PC-9 (cell line): ENCODE measurements at regions not wholly inside any gene's neighbourhood (a gene's known extent, or its start where the extent isn't known, plus 50 kb on each side); places are given as distances from the start of the nearest gene placed in this dataset.

Source experiments
- BruUV-seq: library from RNA; stranded (reverse); fragments of 400-500 nt; replicated peaks from 2 replicates; lab custom pipeline; 2021; lab: Mats Ljungman, UMichigan
- CTCF ChIA-PET: fragments of 300-600 bp; sonication (Branson Sonifier 250); formaldehyde crosslinking; loops from one replicate; lab custom pipeline; 2022; ENCODE audit warnings: antibody characterized with exemption; lab: Charles Lee
- POLR2A ChIA-PET: fragments of 300-600 bp; sonication (Branson Sonifier 250); formaldehyde crosslinking; loops from one replicate; lab custom pipeline; 2022; ENCODE audit warnings: antibody characterized with exemption; ENCODE audit not compliant: unreplicated experiment; lab: Charles Lee
- DNase-seq, 2 experiments: peaks; one replicate each; pipeline versions ENCODE4 v3.0.0 to v3.0.0-alpha.2; 2015 to 2022; ENCODE audit warnings: mixed read lengths in 1 of 2
- H2AFZ ChIP-seq: fragments of 200-600 bp; sonication (generic); 2 replicates; pipeline ENCODE4 v1.8.1; 2017; ENCODE audit warnings: antibody characterized with exemption
- H3F3A ChIP-seq: fragments of 200-600 bp; sonication (generic); 2 replicates; pipeline ENCODE4 v1.8.1; 2017; ENCODE audit warnings: antibody characterized with exemption, mild to moderate bottlenecking, low read depth; ENCODE audit not compliant: insufficient read depth
- H3K27ac ChIP-seq: fragments of 200-600 bp; sonication (generic); 2 replicates; pipeline ENCODE4 v1.6.1; 2016; ENCODE audit warnings: mixed run types
- H3K27me3 ChIP-seq: fragments of 200-600 bp; sonication (generic); 2 replicates; pipeline ENCODE4 v1.6.1; 2016; ENCODE audit warnings: low read depth, mixed run types; ENCODE audit not compliant: insufficient read depth
- H3K36me3 ChIP-seq: fragments of 200-600 bp; sonication (generic); 2 replicates; pipeline ENCODE4 v1.6.1; 2016; ENCODE audit warnings: low read depth, mixed run types
- H3K4me1 ChIP-seq: fragments of 200-600 bp; sonication (generic); replicated peaks from 2 replicates; pipeline ENCODE4 v1.6.1; 2016; ENCODE audit warnings: mixed run types; ENCODE audit not compliant: insufficient read depth
- H3K4me2 ChIP-seq: fragments of 200-600 bp; sonication (generic); 2 replicates; pipeline ENCODE4 v1.6.1; 2017; ENCODE audit warnings: mixed run types
- H3K4me3 ChIP-seq: fragments of 200-600 bp; sonication (generic); 2 replicates; pipeline ENCODE4 v1.6.1; 2016; ENCODE audit warnings: mixed run types
- H3K79me2 ChIP-seq: fragments of 200-600 bp; sonication (generic); 2 replicates; pipeline ENCODE4 v1.6.1; 2017; ENCODE audit warnings: low read depth, mixed run types
- H3K9me2 ChIP-seq: fragments of 200-600 bp; sonication (generic); 2 replicates; pipeline ENCODE4 v1.8.1; 2017; ENCODE audit warnings: mild to moderate bottlenecking; ENCODE audit not compliant: insufficient read depth
- H3K9me3 ChIP-seq: fragments of 200-600 bp; sonication (generic); 2 replicates; pipeline ENCODE4 v1.8.1; 2016; ENCODE audit warnings: low read depth; ENCODE audit not compliant: insufficient read depth
- H4K20me1 ChIP-seq: fragments of 200-600 bp; sonication (generic); 2 replicates; pipeline ENCODE4 v1.8.1; 2017; ENCODE audit not compliant: insufficient read depth
- CTCF ChIP-seq: fragments of 200-600 bp; sonication (generic); conservative IDR thresholded peaks from 2 replicates; pipeline ENCODE4 v1.6.1; 2017; ENCODE audit warnings: mixed run types, antibody characterized with exemption, mild to moderate bottlenecking, moderate library complexity
- EZH2 ChIP-seq: fragments of 200-600 bp; sonication (generic); IDR thresholded peaks from 2 replicates; pipeline ENCODE4 v1.8.0; 2017; ENCODE audit warnings: antibody characterized with exemption, low read depth
- intact Hi-C: fragments of 100-400 bp; cut with micrococcal nuclease; formaldehyde crosslinking; loops from one replicate; pipeline ENCODE4 v1.10.0; 2022; ENCODE audit not compliant: unreplicated experiment

- no peaks in the 10 kb centered on the region for H4K20me1 ChIP-seq
- POLR2A ChIA-PET: no interaction called here
- H3K36me3 ChIP-seq: no peaks in the 10 kb centered on the region
- BruUV-seq: no TSS peak
- DNase-seq: no peak
- no peak for TF ChIP-seq EZH2
- no peak for TF ChIP-seq CTCF
- no peaks in the 10 kb centered on the region for H3F3A ChIP-seq
- H3K27me3 ChIP-seq: peaks cover 79% of the 10 kb centered on the region
- no peaks in the 10 kb centered on the region for H3K79me2 ChIP-seq
- no peak overlapping the region for H2AFZ ChIP-seq
- no peak overlapping the region for H3K4me3 ChIP-seq
- no peak overlapping the region for H3K27ac ChIP-seq
- CTCF ChIA-PET: no interaction called here
- H3K9me3 ChIP-seq: no peaks in the 10 kb centered on the region
- intact Hi-C loops: no loop called here
- no peaks in the 10 kb centered on the region for H3K4me1 ChIP-seq
- no peaks in the 10 kb centered on the region for H3K9me2 ChIP-seq
- no peak overlapping the region for H3K4me2 ChIP-seq
Observed at GRCh38 chr11:121366038-121366437, 73.5 kb downstream of the SC5D start.

- intact Hi-C loops: no loop called here
- Histone ChIP-seq H3K27me3 (peaks cover 91% of the 10 kb centered on the region), H4K20me1 (no peaks in the 10 kb centered on the region), H3F3A (no peaks in the 10 kb centered on the region), H3K4me3 (no peak overlapping the region), H3K4me1 (no peaks in the 10 kb centered on the region), H3K4me2 (no peak overlapping the region), H2AFZ (no peak overlapping the region), H3K27ac (no peak overlapping the region), H3K36me3 (no peaks in the 10 kb centered on the region), H3K79me2 (no peaks in the 10 kb centered on the region), H3K9me2 (no peaks in the 10 kb centered on the region), H3K9me3 (no peaks in the 10 kb centered on the region)
- ChIA-PET POLR2A (no interaction called here), CTCF (no interaction called here)
- DNase-seq: no peak
- no TSS peak for BruUV-seq
- TF ChIP-seq EZH2 (no peak), CTCF (no peak)
Observed at GRCh38 chr11:121367001-121367843, 74.7 kb downstream of the SC5D start.

GRCh38 chr11:121367844-121368225, 75.3 kb downstream of the SC5D start:
- no peak overlapping the region for H3K4me3 ChIP-seq
- no peak for DNase-seq
- BruUV-seq: no TSS peak
- H3K9me2 ChIP-seq: no peaks in the 10 kb centered on the region
- no peak overlapping the region for H3K4me2 ChIP-seq
- no peaks in the 10 kb centered on the region for H3K36me3 ChIP-seq
- H3K9me3 ChIP-seq: no peaks in the 10 kb centered on the region
- ChIA-PET CTCF (no interaction called here), POLR2A (no interaction called here)
- no peak overlapping the region for H2AFZ ChIP-seq
- no peak for TF ChIP-seq CTCF
- TF ChIP-seq EZH2: no peak
- H3K27me3 ChIP-seq: peaks cover 92% of the 10 kb centered on the region
- intact Hi-C loops: no loop called here
- no peaks in the 10 kb centered on the region for H4K20me1 ChIP-seq
- no peaks in the 10 kb centered on the region for H3K79me2 ChIP-seq
- no peaks in the 10 kb centered on the region for H3F3A ChIP-seq
- H3K27ac ChIP-seq: no peak overlapping the region
- H3K4me1 ChIP-seq: no peaks in the 10 kb centered on the region
